Stimulated activated CD8-positive, alpha-beta memory T cell treated with anti-CD3 and anti-CD28 coated beads, Interleukin-7, amount 100 ng/mL, for 24 hours (primary cell): ENCODE measurements at regions not wholly inside any gene's neighbourhood (a gene's known extent, or its start where the extent isn't known, plus 50 kb on each side); places are given as distances from the start of the nearest gene placed in this dataset.
A peak's percentile ranks its signal among the peaks of the same experiment; 100 is the strongest.
"Not testable (repeated sequence)": the region's sequence is repeated elsewhere in the genome, so short reads cannot be mapped to it uniquely, and the experiment has no call there.

Source experiments
- DNase-seq: peaks from one replicate; pipeline ENCODE4 v3.0.0-alpha.2; 2020; ENCODE audit warnings: low read depth

GRCh38 chr7:106713452-106713851 is 52.5 kb upstream of the CCDC71L start:
- DNase-seq, result not testable (repeated sequence)

- DNase-seq, result not testable (repeated sequence)
Measured at GRCh38 chr7:106714590-106715442, 53.9 kb upstream of the CCDC71L start.

GRCh38 chr7:106715730-106716129 is 54.8 kb upstream of the CCDC71L start:
- no peak for DNase-seq

- DNase-seq, result no peak
Measured at GRCh38 chr7:106717254-106717954, 56.4 kb upstream of the CCDC71L start.

GRCh38 chr7:106717955-106718871 is 57.3 kb upstream of the CCDC71L start:
- peak; percentile 40 for DNase-seq

GRCh38 chr7:106720641-106721040 is 59.7 kb upstream of the CCDC71L start:
- DNase-seq, result no peak

- DNase-seq, result no peak
Measured at GRCh38 chr7:106721816-106722785, 61.1 kb upstream of the CCDC71L start.

GRCh38 chr7:106723398-106723797 is 62.4 kb upstream of the CCDC71L start:
- no peak for DNase-seq

GRCh38 chr7:106729720-106730385 is 68.9 kb upstream of the CCDC71L start:
- no peak for DNase-seq

GRCh38 chr7:106731187-106731586 is 70.2 kb upstream of the CCDC71L start:
- no peak for DNase-seq

- DNase-seq, result no peak
Measured at GRCh38 chr7:106731646-106732444, 70.9 kb upstream of the CCDC71L start.

GRCh38 chr7:106735637-106736036 is 74.7 kb upstream of the CCDC71L start:
- no peak for DNase-seq

- DNase-seq, result no peak
Measured at GRCh38 chr7:106736123-106736507, 75.2 kb upstream of the CCDC71L start.

- DNase-seq, result no peak
Measured at GRCh38 chr7:106736508-106737201, 75.7 kb upstream of the CCDC71L start.

- no peak for DNase-seq
Measured at GRCh38 chr7:106737202-106737562, 76.2 kb upstream of the CCDC71L start.

- no peak for DNase-seq
Measured at GRCh38 chr7:106740806-106741205, 79.8 kb upstream of the CCDC71L start.

- no peak for DNase-seq
Measured at GRCh38 chr7:106744563-106745091, 83.7 kb upstream of the CCDC71L start.

GRCh38 chr7:106747301-106747700 is 86.3 kb upstream of the CCDC71L start:
- DNase-seq, result not testable (repeated sequence)

- DNase-seq, result no peak
Measured at GRCh38 chr7:106747804-106748203, 86.8 kb upstream of the CCDC71L start.
